Activated B cell treated with CpG ODN at 0.5 μM for 24 hours (primary cell): ENCODE measurements at regions not wholly inside any gene's neighbourhood (a gene's known extent, or its start where the extent isn't known, plus 50 kb on each side); places are given as distances from the start of the nearest gene placed in this dataset.

Experiments used
- ATAC-seq: fragments of 200-7000 bp; cut with Tn5 transposase; one replicate; pipeline ENCODE4 v1.10.0; 2021; ENCODE audit warnings: low read depth, mild to moderate bottlenecking, moderate library complexity
- CTCF ChIA-PET: fragments of 350-600 bp; sonication (Branson Sonifier 250); formaldehyde crosslinking; loops from one replicate; lab custom pipeline; 2021; ENCODE audit warnings: antibody characterized with exemption; lab: Charles Lee
- POLR2A ChIA-PET: fragments of 350-600 bp; sonication (Branson Sonifier 250); formaldehyde crosslinking; loops from one replicate; lab custom pipeline; 2021; ENCODE audit warnings: antibody characterized with exemption; lab: Charles Lee
- DNase-seq: peaks from one replicate; pipeline ENCODE4 v3.0.0; 2022
- H3K27ac Mint-ChIP-seq: one replicate; pipeline ENCODE4 v1.8.0; 2020; ENCODE audit warnings: mixed read lengths
- H3K27me3 Mint-ChIP-seq: one replicate; pipeline ENCODE4 v1.8.0; 2021; ENCODE audit warnings: mixed read lengths
- H3K36me3 Mint-ChIP-seq: one replicate; pipeline ENCODE4 v1.8.0; 2021; ENCODE audit warnings: low read depth, mixed read lengths
- H3K4me1 Mint-ChIP-seq: one replicate; pipeline ENCODE4 v1.8.0; 2021; ENCODE audit warnings: mixed read lengths
- H3K4me3 Mint-ChIP-seq: one replicate; pipeline ENCODE4 v1.8.0; 2020; ENCODE audit warnings: mild to moderate bottlenecking, mixed read lengths
- H3K9me3 Mint-ChIP-seq: one replicate; pipeline ENCODE4 v1.8.0; 2020; ENCODE audit warnings: mixed read lengths
- intact Hi-C: fragments of 100-400 bp; cut with micrococcal nuclease; formaldehyde crosslinking; loops from one replicate; pipeline ENCODE4 v1.15.1; 2024
- TF ChIP-seq, protein P1 (sequence below): fragments of 200-600 bp; IDR thresholded peaks from one replicate; pipeline ENCODE4 v1.8.0; 2022; ENCODE audit warnings: antibody characterized with exemption, mild to moderate bottlenecking

DNA sequence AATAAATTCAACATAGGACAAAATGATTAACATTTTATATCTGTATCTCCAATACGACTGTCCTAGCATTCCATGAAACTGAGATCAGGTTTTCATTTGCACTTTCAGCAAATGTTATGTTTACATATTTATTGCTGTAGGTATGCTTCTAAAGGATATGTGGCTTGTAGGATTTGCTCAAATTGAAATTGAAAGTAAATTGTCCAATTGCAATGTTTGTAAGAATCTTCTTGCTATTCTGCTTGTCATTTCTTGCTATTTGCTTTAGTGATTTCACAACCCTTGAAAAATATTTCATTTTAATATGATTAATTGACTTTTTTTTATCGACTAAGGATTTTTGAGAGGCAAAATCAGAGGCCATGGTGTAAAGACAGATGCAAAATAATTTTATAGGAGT lies 904.2 kb upstream of the RAG2 start:
- intact Hi-C loops: no loop called here
- Mint-ChIP-seq H3K27me3 (no peaks in the 10 kb centered on the region), H3K4me1 (no peaks in the 10 kb centered on the region), H3K9me3 (no peaks in the 10 kb centered on the region), H3K36me3 (no peaks in the 10 kb centered on the region), H3K27ac (no peak overlapping the region), H3K4me3 (no peak overlapping the region)
- ChIA-PET POLR2A (no interaction called here), CTCF (no interaction called here)
- DNase-seq (no peak), ATAC-seq (no peak)
- TF ChIP-seq, protein P1, sequence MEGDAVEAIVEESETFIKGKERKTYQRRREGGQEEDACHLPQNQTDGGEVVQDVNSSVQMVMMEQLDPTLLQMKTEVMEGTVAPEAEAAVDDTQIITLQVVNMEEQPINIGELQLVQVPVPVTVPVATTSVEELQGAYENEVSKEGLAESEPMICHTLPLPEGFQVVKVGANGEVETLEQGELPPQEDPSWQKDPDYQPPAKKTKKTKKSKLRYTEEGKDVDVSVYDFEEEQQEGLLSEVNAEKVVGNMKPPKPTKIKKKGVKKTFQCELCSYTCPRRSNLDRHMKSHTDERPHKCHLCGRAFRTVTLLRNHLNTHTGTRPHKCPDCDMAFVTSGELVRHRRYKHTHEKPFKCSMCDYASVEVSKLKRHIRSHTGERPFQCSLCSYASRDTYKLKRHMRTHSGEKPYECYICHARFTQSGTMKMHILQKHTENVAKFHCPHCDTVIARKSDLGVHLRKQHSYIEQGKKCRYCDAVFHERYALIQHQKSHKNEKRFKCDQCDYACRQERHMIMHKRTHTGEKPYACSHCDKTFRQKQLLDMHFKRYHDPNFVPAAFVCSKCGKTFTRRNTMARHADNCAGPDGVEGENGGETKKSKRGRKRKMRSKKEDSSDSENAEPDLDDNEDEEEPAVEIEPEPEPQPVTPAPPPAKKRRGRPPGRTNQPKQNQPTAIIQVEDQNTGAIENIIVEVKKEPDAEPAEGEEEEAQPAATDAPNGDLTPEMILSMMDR: no peak

DNA sequence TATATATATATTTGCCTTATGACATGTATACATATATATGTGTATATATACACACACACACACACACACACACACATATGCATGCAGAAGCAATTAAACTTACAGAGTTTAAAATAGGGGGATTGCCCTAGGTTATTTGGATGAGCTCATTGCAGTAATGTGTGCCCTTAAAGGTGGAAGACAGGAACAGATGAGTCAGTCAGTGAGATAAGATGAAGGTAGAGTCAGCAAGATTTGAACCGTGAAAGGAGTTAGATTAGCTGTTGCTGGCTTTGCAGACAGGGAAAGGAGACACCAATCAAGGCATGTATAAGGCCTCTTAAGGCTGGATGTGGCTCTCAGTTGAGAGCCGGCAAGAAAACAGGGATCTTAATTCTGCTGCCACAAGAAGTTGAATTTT lies 902.4 kb upstream of the RAG2 start:
- H3K4me1 Mint-ChIP-seq: no peaks in the 10 kb centered on the region
- TF ChIP-seq, protein P1: no peak
- intact Hi-C loops: no loop called here
- DNase-seq (no peak), ATAC-seq (no peak)
- CTCF ChIA-PET: no interaction called here
- no peaks in the 10 kb centered on the region for H3K27me3 Mint-ChIP-seq
- POLR2A ChIA-PET: no interaction called here
- H3K9me3 Mint-ChIP-seq: peaks cover 2% of the 10 kb centered on the region
- H3K4me3 Mint-ChIP-seq: no peak overlapping the region
- no peaks in the 10 kb centered on the region for H3K36me3 Mint-ChIP-seq
- no peak overlapping the region for H3K27ac Mint-ChIP-seq

DNA sequence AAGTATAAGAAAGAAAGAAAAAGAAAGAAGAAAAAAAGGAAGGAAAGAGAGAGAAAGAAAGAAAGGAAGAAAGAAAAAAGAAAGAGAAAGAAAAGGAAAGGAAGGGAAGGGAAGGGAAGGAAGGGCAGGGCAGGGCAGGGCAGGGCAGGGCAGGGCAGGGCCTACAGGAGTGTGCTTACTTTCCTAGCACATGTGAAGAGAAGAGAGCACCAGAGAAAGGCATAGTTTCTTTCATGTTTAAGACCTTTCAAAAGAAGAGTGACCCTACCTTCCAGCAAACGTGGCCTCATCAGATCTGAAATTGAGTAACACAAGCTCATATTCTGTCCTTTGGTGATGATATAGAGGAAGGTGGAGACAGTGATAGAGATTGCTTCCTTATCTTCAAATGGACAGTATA lies 899.3 kb upstream of the RAG2 start:
- ChIA-PET CTCF (no interaction called here), POLR2A (interaction anchor here (0.9 kb wide), 1 partner anchor 483 kb away, joined by 6 read pairs; no protein-coding TSS in a partner anchor)
- intact Hi-C loops: no loop called here
- no peaks in the 10 kb centered on the region for H3K27me3 Mint-ChIP-seq
- H3K4me1 Mint-ChIP-seq: no peaks in the 10 kb centered on the region
- no peak overlapping the region for H3K27ac Mint-ChIP-seq
- no peak for ATAC-seq
- H3K4me3 Mint-ChIP-seq: no peak overlapping the region
- H3K36me3 Mint-ChIP-seq: no peaks in the 10 kb centered on the region
- H3K9me3 Mint-ChIP-seq: peaks cover 4% of the 10 kb centered on the region
- DNase-seq: no peak
- TF ChIP-seq, protein P1: no peak

DNA sequence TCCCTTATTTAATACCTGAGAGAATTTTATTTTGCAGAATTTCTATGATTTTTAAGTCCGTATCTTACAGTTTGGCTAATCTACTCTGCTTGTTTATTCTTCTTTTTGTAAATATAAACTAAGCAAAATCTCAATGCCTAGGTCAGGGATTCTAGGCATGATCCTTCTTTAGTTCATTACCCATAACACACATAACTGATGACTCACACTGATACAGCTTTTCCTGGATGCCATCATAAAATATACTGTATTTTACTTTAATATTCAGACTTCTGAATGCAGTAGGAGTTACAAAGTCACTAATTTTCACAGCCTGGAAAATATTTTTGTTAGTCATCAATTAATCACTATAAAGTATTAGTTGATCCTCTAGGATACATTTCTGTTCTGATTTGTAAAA lies 898.2 kb upstream of the RAG2 start:
- ChIA-PET POLR2A (no interaction called here), CTCF (no interaction called here)
- intact Hi-C loops: no loop called here
- Mint-ChIP-seq H3K27me3 (no peaks in the 10 kb centered on the region), H3K36me3 (no peaks in the 10 kb centered on the region), H3K4me3 (no peak overlapping the region), H3K4me1 (no peaks in the 10 kb centered on the region), H3K9me3 (peaks cover 4% of the 10 kb centered on the region), H3K27ac (no peak overlapping the region)
- ATAC-seq (no peak), DNase-seq (no peak)
- TF ChIP-seq, protein P1: no peak

DNA sequence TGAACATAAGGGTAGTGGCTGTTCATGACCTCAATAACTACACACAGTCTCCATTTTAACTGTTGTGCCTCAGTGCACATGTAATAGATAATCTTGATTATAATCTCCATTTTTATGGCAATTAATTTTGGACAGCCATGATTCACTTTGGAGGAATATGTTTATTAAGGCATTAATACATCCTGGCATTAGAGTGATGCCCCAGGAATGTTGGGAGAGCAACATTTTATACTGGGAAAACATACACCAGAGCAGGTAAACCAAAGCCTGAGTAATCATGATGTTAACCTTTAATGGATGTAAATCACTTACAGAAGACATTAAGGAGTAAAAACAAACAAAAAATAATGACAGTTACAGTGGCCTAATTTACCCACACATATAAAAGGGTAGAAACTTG lies 886.3 kb upstream of the RAG2 start:
- Mint-ChIP-seq H3K27ac (no peak overlapping the region), H3K9me3 (peaks cover 2% of the 10 kb centered on the region), H3K27me3 (no peaks in the 10 kb centered on the region), H3K4me3 (no peak overlapping the region), H3K4me1 (no peaks in the 10 kb centered on the region), H3K36me3 (no peaks in the 10 kb centered on the region)
- intact Hi-C loops: no loop called here
- no peak for ATAC-seq
- POLR2A ChIA-PET: no interaction called here
- TF ChIP-seq, protein P1: no peak
- CTCF ChIA-PET: no interaction called here
- no peak for DNase-seq
